Medulla oblongata (tissue), 1 donor: ENCODE measurements at regions not wholly inside any gene's neighbourhood (a gene's known extent, or its start where the extent isn't known, plus 50 kb on each side); places are given as distances from the start of the nearest gene placed in this dataset.
"Not testable (repeated sequence)": the region's sequence is repeated elsewhere in the genome, so short reads cannot be mapped to it uniquely, and the experiment has no call there.

Source experiments
- DNase-seq: peaks from one replicate; pipeline ENCODE4 v3.0.0-alpha.2; 2015; ENCODE audit errors: extremely low spot score

DNA sequence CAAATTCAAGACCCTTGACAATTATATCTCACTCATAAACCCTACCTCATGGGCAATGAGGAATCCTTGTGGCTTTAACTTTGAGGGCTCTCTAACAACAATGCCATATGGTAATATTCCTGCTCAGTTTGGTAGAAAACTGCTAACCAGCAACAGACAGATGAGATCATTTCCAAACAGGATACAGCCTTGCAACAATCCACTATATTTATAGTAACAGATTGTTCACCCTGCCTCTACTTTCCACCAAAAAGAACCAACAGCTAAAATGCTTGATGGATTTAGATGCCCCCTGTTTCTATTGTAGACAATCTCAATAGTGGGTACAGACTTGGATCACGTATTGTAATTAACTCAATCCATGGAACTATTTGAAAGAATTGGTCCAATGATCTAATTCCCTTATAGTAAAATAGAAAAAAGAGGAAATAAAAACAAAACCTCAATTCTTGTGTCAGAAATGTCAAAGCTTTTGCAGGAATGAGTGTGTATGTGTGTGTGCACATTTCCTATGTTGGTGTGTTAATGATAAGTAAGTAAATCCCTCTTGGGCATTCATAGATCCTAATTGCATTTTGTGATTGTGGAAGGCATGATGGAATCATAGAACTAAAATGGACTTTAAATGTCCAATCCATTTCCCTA, 100.0 kb upstream of the EDEM3 start:
- DNase-seq: no peak

DNA sequence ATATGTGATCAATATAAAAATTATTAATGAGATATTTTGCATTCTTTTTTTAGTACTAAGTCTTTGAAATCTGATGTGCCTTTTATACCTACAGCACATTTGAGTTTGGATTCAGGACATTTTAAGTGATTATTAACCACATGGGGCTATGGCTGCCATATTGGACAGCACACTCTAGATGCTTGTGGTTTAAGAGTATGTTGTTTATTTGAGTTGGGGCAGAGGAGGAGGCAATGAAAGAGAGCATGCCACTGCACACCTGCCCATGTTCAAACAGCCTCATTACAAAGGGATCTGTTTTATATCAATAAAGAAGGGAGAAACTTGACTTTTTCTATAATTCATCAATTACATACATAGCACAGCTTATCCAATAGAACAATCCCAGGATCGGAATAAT, 99.4 kb upstream of the EDEM3 start:
- no peak for DNase-seq

GRCh38 chr1:184851822-184852746, 97.4 kb upstream of the EDEM3 start:
- DNase-seq: no peak

- DNase-seq: no peak
Measured at GRCh38 chr1:184843732-184844495, 89.3 kb upstream of the EDEM3 start.

DNA sequence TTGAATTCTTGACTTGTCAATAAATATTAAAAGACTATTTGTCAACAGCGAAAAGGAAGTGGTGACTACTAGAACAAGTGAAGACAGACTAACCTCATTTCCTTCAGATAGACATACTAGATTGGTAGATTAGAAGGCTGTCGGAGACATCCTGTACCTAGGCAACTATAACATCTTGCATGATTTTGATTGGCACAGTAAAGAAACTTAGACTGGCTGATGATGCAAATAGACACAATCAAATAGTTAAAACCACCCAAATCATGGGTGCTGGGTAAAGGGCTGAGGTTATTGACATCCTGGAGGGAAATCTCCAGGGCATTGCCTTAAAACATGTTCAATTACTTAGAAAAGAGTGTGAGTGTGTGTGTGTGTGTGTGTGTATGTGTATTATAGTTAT, 85.9 kb upstream of the EDEM3 start:
- no peak for DNase-seq

DNA sequence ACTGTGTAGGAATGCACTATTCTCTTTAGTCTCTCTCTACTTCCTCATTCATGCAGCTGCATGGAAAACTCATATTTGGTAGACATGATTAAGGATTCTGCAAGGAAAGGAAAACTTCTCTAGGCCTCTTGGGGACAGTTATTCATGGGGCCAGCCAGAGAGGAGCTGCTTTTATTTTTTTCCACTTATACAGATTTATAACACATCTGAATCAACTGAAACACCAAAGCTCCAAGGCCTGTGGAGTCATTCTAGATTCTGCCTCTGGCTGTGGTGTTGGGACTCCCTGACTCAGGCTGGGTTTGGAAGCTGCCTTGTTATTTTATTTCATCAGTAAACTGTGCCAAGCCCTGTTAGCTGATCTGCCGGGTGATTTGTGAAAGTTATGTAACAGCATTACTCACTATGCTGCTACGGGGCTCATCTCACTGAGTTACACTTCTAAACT, 83.9 kb upstream of the EDEM3 start:
- peak; percentile 43 for DNase-seq

DNA sequence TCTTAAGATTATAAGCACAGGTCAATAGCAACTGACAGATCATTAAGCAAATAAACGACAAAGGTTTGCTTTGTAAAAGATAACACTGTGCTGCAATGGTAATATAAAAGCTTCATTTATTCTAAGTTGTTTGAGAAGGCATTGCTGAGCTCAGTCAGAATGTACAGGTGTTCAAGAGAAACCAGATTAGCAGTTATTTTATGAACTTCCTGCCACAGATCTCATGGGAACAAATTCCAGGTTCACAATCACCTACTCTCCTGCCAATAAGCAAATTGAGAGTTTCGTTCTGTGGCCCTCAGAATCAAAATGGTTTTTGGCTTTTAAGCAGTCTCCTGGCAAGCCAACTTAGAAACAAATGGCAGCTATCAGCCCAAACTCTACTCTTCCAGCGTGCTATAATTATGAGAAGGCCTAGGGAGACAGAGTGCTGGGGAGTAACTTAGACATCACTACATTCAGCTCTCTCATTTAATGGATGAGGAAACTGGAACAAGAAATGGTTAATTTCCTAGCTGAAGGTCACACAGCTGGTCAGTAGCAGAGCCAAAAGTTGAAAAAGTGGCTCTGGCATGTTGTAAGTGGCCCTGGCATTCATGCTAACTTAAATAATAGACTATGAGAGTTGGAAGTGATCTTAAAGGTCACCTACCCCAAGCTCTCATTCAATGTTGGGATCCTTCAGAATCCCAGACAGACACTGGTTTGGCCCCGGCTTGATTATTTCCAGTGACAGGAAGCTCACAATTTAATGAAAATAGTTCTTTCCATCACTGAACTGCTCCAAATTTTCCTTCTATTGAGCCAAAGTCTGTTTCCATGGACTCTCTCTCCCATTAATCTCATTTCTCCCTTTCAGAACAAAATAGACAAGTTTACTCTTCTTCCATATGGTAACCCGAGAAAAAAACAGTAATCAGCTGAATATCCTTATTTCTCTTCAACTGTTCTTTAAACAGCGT, 82.6 kb upstream of the EDEM3 start:
- DNase-seq: no peak

GRCh38 chr1:184836141-184836540, 81.5 kb upstream of the EDEM3 start:
- no peak for DNase-seq

DNA sequence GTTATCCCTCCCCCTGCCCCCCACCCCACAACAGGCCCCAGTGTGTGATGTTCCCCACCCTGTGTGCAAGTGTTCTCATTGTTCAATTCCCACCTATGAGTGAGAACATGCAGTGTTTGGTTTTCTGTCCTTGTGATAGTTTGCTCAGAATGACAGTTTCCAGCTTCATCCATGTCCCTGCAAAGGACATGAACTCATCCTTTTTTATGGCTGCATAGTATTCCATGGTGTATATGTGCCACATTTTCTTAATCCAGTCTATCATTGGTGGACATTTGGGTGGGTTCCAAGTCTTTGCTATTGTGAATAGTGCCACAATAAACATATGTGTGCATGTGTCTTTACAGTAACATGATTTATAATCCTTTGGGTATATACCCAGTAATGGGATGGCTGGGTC, 79.3 kb upstream of the EDEM3 start:
- DNase-seq: not testable (repeated sequence)

DNA sequence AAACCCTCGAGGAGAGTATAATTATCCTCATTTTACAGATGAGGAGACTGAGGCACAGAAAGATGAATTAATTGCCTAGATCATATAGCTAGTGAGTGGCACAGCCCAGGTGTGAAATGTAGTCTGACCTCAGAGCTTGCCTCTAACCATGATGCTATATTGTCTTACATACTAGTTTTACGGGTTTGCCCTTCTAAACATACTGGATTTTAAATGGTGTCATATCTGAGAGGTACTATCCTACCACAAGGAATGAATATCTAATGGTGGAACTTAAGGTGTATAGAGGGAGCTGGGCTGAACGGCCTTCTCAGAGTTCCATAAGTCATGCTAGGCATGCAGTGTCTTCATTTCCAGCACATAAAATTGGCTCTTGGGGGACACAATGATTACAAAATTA, 77.9 kb upstream of the EDEM3 start:
- DNase-seq: no peak

DNA sequence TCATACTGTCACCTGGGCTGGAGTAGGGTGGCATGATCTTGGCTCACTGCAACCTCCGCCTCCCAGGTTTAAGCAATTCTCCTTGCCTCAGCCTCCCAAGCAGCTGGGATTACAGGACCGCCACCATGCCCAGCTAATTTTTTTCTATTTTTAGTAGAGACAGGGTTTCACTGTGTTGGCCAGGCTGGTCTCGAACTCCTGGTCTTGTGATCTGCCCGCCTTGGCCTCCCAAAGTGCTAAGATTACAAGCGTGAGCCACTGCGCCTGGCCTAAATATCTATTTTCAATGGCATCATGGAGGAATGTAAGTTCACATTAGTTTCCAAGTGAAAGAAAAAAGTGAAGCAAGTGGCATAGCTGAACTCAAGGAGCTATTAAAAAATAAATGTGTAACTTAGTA, 74.8 kb upstream of the EDEM3 start:
- DNase-seq: not testable (repeated sequence)

- no peak for DNase-seq
Measured at GRCh38 chr1:184828369-184828717, 73.7 kb upstream of the EDEM3 start.

GRCh38 chr1:184827600-184828368, 73.1 kb upstream of the EDEM3 start:
- DNase-seq: no peak

- DNase-seq: no peak
Measured at GRCh38 chr1:184826001-184826400, 71.3 kb upstream of the EDEM3 start.

GRCh38 chr1:184825571-184825970, 70.9 kb upstream of the EDEM3 start:
- DNase-seq: peak; percentile 62

DNA sequence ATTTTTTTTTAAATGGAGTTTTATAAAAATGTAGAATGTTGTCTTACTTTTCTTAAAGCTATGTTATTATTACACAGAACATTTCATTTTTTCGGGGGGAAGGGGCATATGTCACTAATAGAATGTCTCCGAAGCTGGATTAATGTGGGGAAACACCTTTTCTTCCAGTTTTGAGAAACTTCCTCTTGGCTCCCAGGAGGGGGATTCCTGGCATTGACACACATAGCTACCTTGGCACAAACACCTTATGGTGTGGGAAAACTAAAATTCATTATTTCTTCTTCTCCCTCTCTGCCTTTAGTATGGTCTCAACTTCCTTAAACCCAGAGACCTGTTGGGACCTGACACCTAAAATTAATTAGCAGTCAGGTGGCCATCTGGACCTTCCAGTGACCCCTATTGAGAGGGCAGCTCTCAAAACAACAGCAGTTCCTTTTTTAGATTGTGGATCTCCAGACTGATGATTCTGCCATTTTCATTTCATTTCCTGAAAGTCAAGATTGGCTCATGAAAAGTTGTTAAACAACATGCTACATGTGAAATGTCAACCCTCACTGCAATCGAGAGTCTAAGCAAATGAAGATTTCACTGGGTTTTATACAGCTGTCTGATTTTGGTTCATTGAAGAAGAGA, 70.1 kb upstream of the EDEM3 start:
- no peak for DNase-seq

DNA sequence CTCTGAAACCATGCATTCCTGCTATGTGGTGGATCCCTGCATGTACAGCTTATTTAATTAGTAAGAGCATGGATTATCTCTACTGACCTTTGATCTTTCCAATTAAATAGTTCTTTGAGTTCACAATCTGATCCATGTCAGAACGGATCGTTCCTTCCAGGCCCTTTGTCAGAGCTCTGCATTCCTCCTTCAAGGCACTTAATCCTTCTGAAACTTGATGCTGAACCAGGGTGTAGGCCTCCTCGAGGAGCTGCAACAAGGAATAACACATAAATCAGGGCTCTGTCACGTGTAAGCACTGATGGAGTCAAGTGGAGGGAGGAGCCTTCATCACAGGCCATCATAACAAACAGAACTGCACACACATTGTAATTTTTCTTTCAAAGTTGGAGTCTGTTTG, 68.4 kb upstream of the EDEM3 start:
- no peak for DNase-seq

DNA sequence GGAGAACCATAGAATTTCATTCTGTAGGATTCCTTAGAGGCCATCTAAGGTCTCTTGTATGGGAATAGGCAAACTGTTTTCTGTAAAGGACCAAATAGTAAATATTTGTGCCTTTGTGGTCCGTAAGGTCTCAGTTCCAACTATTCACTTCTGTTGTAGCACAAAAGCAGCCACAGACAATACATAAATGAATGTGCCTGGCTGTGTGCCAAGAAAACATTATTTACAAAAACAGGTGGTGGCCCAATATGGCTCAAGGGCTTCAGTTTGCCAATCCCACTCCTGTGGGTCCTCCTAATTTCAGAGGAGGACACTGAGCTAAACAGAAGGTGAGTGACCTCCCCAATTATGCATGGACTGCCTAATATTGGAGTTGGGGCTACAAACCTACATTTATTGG, 67.6 kb upstream of the EDEM3 start:
- DNase-seq: no peak

DNA sequence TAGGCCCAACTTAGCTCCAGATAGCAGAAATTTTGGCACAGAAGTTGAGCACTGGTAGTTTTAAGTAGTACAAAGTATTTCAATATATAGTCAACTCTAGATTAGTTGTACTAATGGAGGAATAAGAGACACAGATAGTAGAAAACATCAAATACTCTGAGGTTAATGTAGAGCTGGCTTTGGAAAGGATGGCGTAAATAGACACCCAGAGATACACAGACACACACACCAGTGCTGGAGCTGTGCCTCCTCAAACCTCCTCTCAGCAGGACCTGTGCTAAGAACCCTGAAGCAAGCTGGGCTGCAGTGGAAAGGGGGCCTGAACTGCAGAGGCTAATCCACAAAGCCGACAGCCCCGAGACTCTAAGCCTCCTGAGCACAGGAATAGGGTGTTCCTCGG, 67.0 kb upstream of the EDEM3 start:
- DNase-seq: no peak

- no peak for DNase-seq
Measured at GRCh38 chr1:184820956-184821355, 66.3 kb upstream of the EDEM3 start.
